Fibroblast of pulmonary artery (primary cell): ENCODE measurements at regions not wholly inside any gene's neighbourhood (a gene's known extent, or its start where the extent isn't known, plus 50 kb on each side); places are given as distances from the start of the nearest gene placed in this dataset.
A peak's percentile ranks its signal among the peaks of the same experiment; 100 is the strongest.

Source experiments
- DNase-seq: peaks from one replicate; pipeline ENCODE4 v3.0.0-alpha.2; 2010; ENCODE audit warnings: low read depth
- H3K4me3 ChIP-seq: replicated peaks from 2 replicates; pipeline ENCODE4 v1.5.1; 2011; ENCODE audit warnings: low read depth, mild to moderate bottlenecking, control low read depth, low read length, moderate library complexity
- CTCF ChIP-seq: IDR thresholded peaks from 2 replicates; pipeline ENCODE4 v1.5.1; 2011; ENCODE audit warnings: mild to moderate bottlenecking, control low read depth, low read length, inconsistent platforms; ENCODE audit errors: missing control alignments

GRCh38 chr2:105526000-105526925 lies 127.4 kb upstream of the FHL2 start:
- DNase-seq = no peak
- no peak for TF ChIP-seq CTCF
- no peak overlapping the region for H3K4me3 ChIP-seq

GRCh38 chr2:105525201-105525600 lies 126.3 kb upstream of the FHL2 start:
- no peak for DNase-seq
- no peak for TF ChIP-seq CTCF
- H3K4me3 ChIP-seq = no peak overlapping the region

GRCh38 chr2:105522645-105523044 lies 123.8 kb upstream of the FHL2 start:
- DNase-seq = no peak
- no peak overlapping the region for H3K4me3 ChIP-seq
- TF ChIP-seq CTCF = no peak

- no peak for TF ChIP-seq CTCF
- no peak overlapping the region for H3K4me3 ChIP-seq
- no peak for DNase-seq
These were observed 122.8 kb upstream of the FHL2 start for GRCh38 chr2:105521616-105522015.

- H3K4me3 ChIP-seq = no peak overlapping the region
- DNase-seq = peak; percentile 57
- TF ChIP-seq CTCF = peak; percentile 35
These were observed 122.3 kb upstream of the FHL2 start for GRCh38 chr2:105521176-105521575.

- H3K4me3 ChIP-seq = no peak overlapping the region
- no peak for TF ChIP-seq CTCF
- DNase-seq = no peak
These were observed 120.7 kb upstream of the FHL2 start for GRCh38 chr2:105519516-105519915.

- no peak for TF ChIP-seq CTCF
- DNase-seq = no peak
- H3K4me3 ChIP-seq = no peak overlapping the region
These were observed 120.0 kb upstream of the FHL2 start for GRCh38 chr2:105518897-105519296.
